SK-N-SH (cell line): ENCODE measurements at regions not wholly inside any gene's neighbourhood (a gene's known extent, or its start where the extent isn't known, plus 50 kb on each side); places are given as distances from the start of the nearest gene placed in this dataset.

Experiments
- CTCF ChIA-PET: fragments of 300-600, 350-600 bp; formaldehyde crosslinking; extraction: SDS; loops from one replicate; lab custom pipeline; 2021; lab: Yijun Ruan, JAX
- POLR2A ChIA-PET: fragments of 350-600 bp; sonication (Branson Sonifier 250); formaldehyde crosslinking; extraction: SDS; loops from one replicate; lab custom pipeline; 2020; ENCODE audit warnings: antibody characterized with exemption, inconsistent platforms; lab: Yijun Ruan, JAX
- DNase-seq: peaks from one replicate; pipeline ENCODE4 v3.0.0; 2012
- H2AFZ ChIP-seq: fragments of 200-600 bp; sonication (generic); 2 replicates; pipeline ENCODE4 v1.8.1; 2016; ENCODE audit warnings: antibody characterized with exemption, mild to moderate bottlenecking, low read depth
- H3F3A ChIP-seq: fragments of 200-600 bp; sonication (generic); replicated peaks from 2 replicates; pipeline ENCODE3; 2016; ENCODE audit warnings: antibody characterized with exemption, mild to moderate bottlenecking; ENCODE audit not compliant: insufficient read depth
- H3K27ac ChIP-seq, 2 experiments: fragments of 200-500 bp in 1 of 2; fragments of 200-600 bp in 1 of 2; sonication (Bioruptor generic) in 1 of 2; sonication (generic), shearing (Covaris generic) in 1 of 2; 2 replicates each; pipeline versions ENCODE4 v1.5.1 to v1.6.1; 2014 to 2016; ENCODE audit warnings: low read depth in 2 of 2, inconsistent platforms in 1 of 2, low read length in 1 of 2, mild to moderate bottlenecking in 1 of 2, mixed read lengths in 1 of 2
- H3K27me3 ChIP-seq: fragments of 200-600 bp; sonication (generic), shearing (Covaris generic); 2 replicates; pipeline ENCODE4 v1.6.1; 2016; ENCODE audit warnings: mixed run types; ENCODE audit not compliant: insufficient read depth
- H3K36me3 ChIP-seq, 2 experiments: fragments of 200-500 bp in 1 of 2; fragments of 200-600 bp in 1 of 2; sonication (Bioruptor generic) in 1 of 2; sonication (generic) in 1 of 2; replicated peaks in 1 of 2; 2 replicates each; pipeline versions ENCODE3 to v1.5.1; 2014 to 2016; ENCODE audit warnings: low read length in 1 of 2, mild to moderate bottlenecking in 1 of 2; ENCODE audit not compliant: insufficient read depth in 2 of 2, control insufficient read depth in 1 of 2
- H3K4me1 ChIP-seq, 2 experiments: fragments of 200-500 bp in 1 of 2; fragments of 200-600 bp in 1 of 2; sonication (Bioruptor generic) in 1 of 2; sonication (generic), shearing (Covaris generic) in 1 of 2; 2 replicates each; pipeline versions ENCODE4 v1.5.1 to v1.6.1; 2014 to 2016; ENCODE audit warnings: low read depth in 1 of 2, low read length in 1 of 2, mixed run types in 1 of 2; ENCODE audit not compliant: insufficient read depth in 2 of 2, control insufficient read depth in 1 of 2
- H3K4me2 ChIP-seq: fragments of 200-600 bp; sonication (generic), shearing (Covaris generic); 2 replicates; pipeline ENCODE4 v1.6.1; 2017; ENCODE audit warnings: mixed run types
- H3K4me3 ChIP-seq, 2 experiments: fragments of 200-500 bp in 1 of 2; fragments of 200-600 bp in 1 of 2; sonication (Bioruptor generic) in 1 of 2; sonication (generic), shearing (Covaris generic) in 1 of 2; 2 replicates each; pipeline versions ENCODE4 v1.5.1 to v1.8.1; 2014 to 2016; ENCODE audit warnings: low read depth in 2 of 2, inconsistent platforms in 1 of 2, low read length in 1 of 2, mild to moderate bottlenecking in 1 of 2, mixed read lengths in 1 of 2, moderate library complexity in 1 of 2
- H3K79me2 ChIP-seq: fragments of 200-600 bp; sonication (generic); 2 replicates; pipeline ENCODE4 v1.8.1; 2017; ENCODE audit warnings: mild to moderate bottlenecking; ENCODE audit not compliant: insufficient read depth
- H3K9ac ChIP-seq: fragments of 200-600 bp; sonication (generic); 2 replicates; pipeline ENCODE4 v1.6.1; 2017; ENCODE audit warnings: mixed run types
- H3K9me2 ChIP-seq: fragments of 200-600 bp; sonication (generic); 2 replicates; pipeline ENCODE4 v1.6.1; 2017; ENCODE audit warnings: mixed run types
- H3K9me3 ChIP-seq: fragments of 200-600 bp; sonication (generic); 2 replicates; pipeline ENCODE4 v1.6.1; 2017; ENCODE audit warnings: mixed run types, mild to moderate bottlenecking, moderate library complexity
- H4K20me1 ChIP-seq: fragments of 200-600 bp; sonication (generic); 2 replicates; pipeline ENCODE4 v1.6.1; 2017; ENCODE audit warnings: mild to moderate bottlenecking, mixed run types; ENCODE audit not compliant: insufficient read depth
- FOSL2 ChIP-seq: IDR thresholded peaks from 2 replicates; pipeline ENCODE4 v1.4.0; 2012; ENCODE audit warnings: low read depth, mild to moderate bottlenecking, moderate library complexity, borderline replicate concordance
- FOXJ3 ChIP-seq: sonication (generic); formaldehyde crosslinking; IDR thresholded peaks from 2 replicates; pipeline ENCODE4 v1.5.1; 2020; ENCODE audit warnings: mild to moderate bottlenecking, missing genetic modification reagents
- MEF2A ChIP-seq: IDR thresholded peaks from 2 replicates; pipeline ENCODE4 v1.4.0; 2012; ENCODE audit warnings: low read depth, borderline replicate concordance
- MXI1 ChIP-seq: IDR thresholded peaks from 2 replicates; pipeline ENCODE4 v1.6.1; 2012; ENCODE audit warnings: mild to moderate bottlenecking, low read depth, low read length, improper control_type of control experiment
- NFIC ChIP-seq: IDR thresholded peaks from 2 replicates; pipeline ENCODE4 v1.4.0; 2012; ENCODE audit warnings: borderline replicate concordance
- POLR2AphosphoS5 ChIP-seq: IDR thresholded peaks from 2 replicates; pipeline ENCODE4 v1.6.1; 2012; ENCODE audit warnings: low read depth, low read length
- RCOR1 ChIP-seq: fragments of 150-350 bp; IDR thresholded peaks from 2 replicates; pipeline ENCODE4 v1.6.1; 2017; ENCODE audit warnings: antibody characterized with exemption, low read length
- RFX5 ChIP-seq: IDR thresholded peaks from 2 replicates; pipeline ENCODE4 v1.6.1; 2012; ENCODE audit warnings: mild to moderate bottlenecking, improper control_type of control experiment, low read length
- RXRA ChIP-seq: IDR thresholded peaks from 2 replicates; pipeline ENCODE4 v1.4.0; 2012; ENCODE audit warnings: low read depth, mild to moderate bottlenecking, borderline replicate concordance
- SMC3 ChIP-seq: IDR thresholded peaks from 2 replicates; pipeline ENCODE4 v1.6.1; 2012; ENCODE audit warnings: low read depth, low read length, improper control_type of control experiment
- TAF1 ChIP-seq: IDR thresholded peaks from 2 replicates; pipeline ENCODE4 v1.6.1; 2012; ENCODE audit warnings: low read depth, mild to moderate bottlenecking, low read length, moderate library complexity, borderline replicate concordance
- TCF12 ChIP-seq: IDR thresholded peaks from 2 replicates; pipeline ENCODE4 v1.4.0; 2012
- TEAD4 ChIP-seq: IDR thresholded peaks from 2 replicates; pipeline ENCODE4 v1.4.0; 2012; ENCODE audit warnings: mild to moderate bottlenecking, borderline replicate concordance; ENCODE audit not compliant: insufficient read depth
- TF ChIP-seq, protein P1 (sequence below): fragments of 150-350 bp; IDR thresholded peaks from 2 replicates; pipeline ENCODE4 v1.6.1; 2017; ENCODE audit warnings: antibody characterized with exemption, low read length, low read depth, borderline replicate concordance
- TF ChIP-seq, protein P2 (sequence below): fragments of 150-350 bp; IDR thresholded peaks from 2 replicates; pipeline ENCODE4 v1.6.1; 2016; ENCODE audit warnings: mild to moderate bottlenecking, low read depth, low read length
- TF ChIP-seq, protein P3 (sequence below): fragments of 200-600 bp; sonication (generic); IDR thresholded peaks from 2 replicates; pipeline ENCODE4 v1.6.1; 2017; ENCODE audit warnings: antibody characterized with exemption, mild to moderate bottlenecking, moderate library complexity
- TF ChIP-seq, protein P4 (sequence below): IDR thresholded peaks from 2 replicates; pipeline ENCODE4 v1.4.0; 2012; ENCODE audit warnings: low read depth

DNA sequence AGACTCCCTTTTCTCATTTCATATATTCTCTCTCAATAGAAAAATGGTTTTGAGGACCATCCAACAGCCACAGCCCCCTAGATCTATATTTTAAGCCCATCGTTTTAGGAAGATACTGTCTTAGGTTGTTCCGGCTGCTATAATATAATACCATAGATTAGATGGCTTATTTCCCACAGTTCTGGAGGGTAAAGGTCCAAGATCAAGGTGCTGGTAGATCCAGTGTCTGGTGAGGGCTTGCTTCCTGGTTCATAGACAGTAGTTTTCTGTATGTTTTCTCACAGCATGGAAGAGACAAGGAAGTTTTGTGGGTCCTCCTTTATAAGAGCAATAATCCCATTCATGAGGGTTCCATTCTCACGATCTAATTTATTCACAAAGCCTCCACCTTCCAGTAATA lies 215.1 kb downstream of the AASDHPPT start (continued):
- TF ChIP-seq MXI1 (no peak), TEAD4 (no peak)
- TF ChIP-seq, protein P1, sequence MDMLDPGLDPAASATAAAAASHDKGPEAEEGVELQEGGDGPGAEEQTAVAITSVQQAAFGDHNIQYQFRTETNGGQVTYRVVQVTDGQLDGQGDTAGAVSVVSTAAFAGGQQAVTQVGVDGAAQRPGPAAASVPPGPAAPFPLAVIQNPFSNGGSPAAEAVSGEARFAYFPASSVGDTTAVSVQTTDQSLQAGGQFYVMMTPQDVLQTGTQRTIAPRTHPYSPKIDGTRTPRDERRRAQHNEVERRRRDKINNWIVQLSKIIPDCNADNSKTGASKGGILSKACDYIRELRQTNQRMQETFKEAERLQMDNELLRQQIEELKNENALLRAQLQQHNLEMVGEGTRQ: no peak
- TF ChIP-seq, all 33 proteins: peak for 0

DNA sequence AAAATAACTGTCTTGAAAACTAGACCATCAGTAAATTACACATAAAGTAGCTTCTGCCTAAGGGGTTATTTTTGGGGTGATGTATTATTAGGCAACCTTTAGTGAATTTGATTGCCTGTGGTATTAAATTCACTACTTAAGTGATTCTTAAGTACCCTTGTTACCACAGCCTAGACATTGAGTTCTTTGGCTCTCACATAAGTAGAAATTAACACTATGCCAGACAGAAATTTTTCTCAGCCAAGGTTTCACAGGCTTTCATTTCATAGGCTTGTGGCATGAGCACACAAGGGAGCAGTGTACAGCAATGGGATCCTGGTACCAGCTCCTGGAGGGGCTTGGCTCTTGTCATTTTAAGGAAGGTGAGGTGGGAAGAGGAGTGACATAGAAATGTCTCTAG lies 218.5 kb downstream of the AASDHPPT start:
- POLR2A ChIA-PET: no interaction called here
- no peaks in the 10 kb centered on the region for H4K20me1 ChIP-seq
- H3K36me3 ChIP-seq: no peaks in the 10 kb centered on the region
- no peak overlapping the region for H2AFZ ChIP-seq
- no peaks in the 10 kb centered on the region for H3K27me3 ChIP-seq
- no peak overlapping the region for H3K27ac ChIP-seq
- no peaks in the 10 kb centered on the region for H3F3A ChIP-seq
- CTCF ChIA-PET: no interaction called here
- TF ChIP-seq FOXJ3 (CRISPR knock-in tag) (no peak), SMC3 (no peak), MXI1 (no peak), RFX5 (no peak), MEF2A (no peak), NFIC (no peak), RXRA (no peak), TAF1 (no peak), TCF12 (no peak), FOSL2 (no peak), RCOR1 (no peak), POLR2AphosphoS5 (no peak), TEAD4 (no peak)
- TF ChIP-seq, protein P2, sequence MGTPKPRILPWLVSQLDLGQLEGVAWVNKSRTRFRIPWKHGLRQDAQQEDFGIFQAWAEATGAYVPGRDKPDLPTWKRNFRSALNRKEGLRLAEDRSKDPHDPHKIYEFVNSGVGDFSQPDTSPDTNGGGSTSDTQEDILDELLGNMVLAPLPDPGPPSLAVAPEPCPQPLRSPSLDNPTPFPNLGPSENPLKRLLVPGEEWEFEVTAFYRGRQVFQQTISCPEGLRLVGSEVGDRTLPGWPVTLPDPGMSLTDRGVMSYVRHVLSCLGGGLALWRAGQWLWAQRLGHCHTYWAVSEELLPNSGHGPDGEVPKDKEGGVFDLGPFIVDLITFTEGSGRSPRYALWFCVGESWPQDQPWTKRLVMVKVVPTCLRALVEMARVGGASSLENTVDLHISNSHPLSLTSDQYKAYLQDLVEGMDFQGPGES: no peak
- TF ChIP-seq, protein P1: no peak
- TF ChIP-seq, protein P3, sequence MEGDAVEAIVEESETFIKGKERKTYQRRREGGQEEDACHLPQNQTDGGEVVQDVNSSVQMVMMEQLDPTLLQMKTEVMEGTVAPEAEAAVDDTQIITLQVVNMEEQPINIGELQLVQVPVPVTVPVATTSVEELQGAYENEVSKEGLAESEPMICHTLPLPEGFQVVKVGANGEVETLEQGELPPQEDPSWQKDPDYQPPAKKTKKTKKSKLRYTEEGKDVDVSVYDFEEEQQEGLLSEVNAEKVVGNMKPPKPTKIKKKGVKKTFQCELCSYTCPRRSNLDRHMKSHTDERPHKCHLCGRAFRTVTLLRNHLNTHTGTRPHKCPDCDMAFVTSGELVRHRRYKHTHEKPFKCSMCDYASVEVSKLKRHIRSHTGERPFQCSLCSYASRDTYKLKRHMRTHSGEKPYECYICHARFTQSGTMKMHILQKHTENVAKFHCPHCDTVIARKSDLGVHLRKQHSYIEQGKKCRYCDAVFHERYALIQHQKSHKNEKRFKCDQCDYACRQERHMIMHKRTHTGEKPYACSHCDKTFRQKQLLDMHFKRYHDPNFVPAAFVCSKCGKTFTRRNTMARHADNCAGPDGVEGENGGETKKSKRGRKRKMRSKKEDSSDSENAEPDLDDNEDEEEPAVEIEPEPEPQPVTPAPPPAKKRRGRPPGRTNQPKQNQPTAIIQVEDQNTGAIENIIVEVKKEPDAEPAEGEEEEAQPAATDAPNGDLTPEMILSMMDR: no peak
- TF ChIP-seq, protein P4, sequence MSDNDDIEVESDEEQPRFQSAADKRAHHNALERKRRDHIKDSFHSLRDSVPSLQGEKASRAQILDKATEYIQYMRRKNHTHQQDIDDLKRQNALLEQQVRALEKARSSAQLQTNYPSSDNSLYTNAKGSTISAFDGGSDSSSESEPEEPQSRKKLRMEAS: no peak
- H3K79me2 ChIP-seq: no peaks in the 10 kb centered on the region; the same call in 1 of the 2 replicates
- H3K9me3 ChIP-seq: no peaks in the 10 kb centered on the region
- H3K4me1 ChIP-seq: no peaks in the 10 kb centered on the region
- no peak overlapping the region for H3K9ac ChIP-seq
- no peak overlapping the region for H3K4me3 ChIP-seq
- no peak overlapping the region for H3K4me2 ChIP-seq
- DNase-seq: no peak
- H3K9me2 ChIP-seq: no peaks in the 10 kb centered on the region
